Urothelium cell line (cell line): ENCODE measurements at regions not wholly inside any gene's neighbourhood (a gene's known extent, or its start where the extent isn't known, plus 50 kb on each side); places are given as distances from the start of the nearest gene placed in this dataset.

Source experiments
- DNase-seq: peaks from one replicate; pipeline ENCODE4 v3.0.0; 2011; ENCODE audit warnings: low spot score, mixed read lengths
- FAIRE-seq: peaks from 2 replicates; lab custom pipeline; 2011; peaks lifted over from hg19 to GRCh38; lab: Jason Lieb, UNC

DNA sequence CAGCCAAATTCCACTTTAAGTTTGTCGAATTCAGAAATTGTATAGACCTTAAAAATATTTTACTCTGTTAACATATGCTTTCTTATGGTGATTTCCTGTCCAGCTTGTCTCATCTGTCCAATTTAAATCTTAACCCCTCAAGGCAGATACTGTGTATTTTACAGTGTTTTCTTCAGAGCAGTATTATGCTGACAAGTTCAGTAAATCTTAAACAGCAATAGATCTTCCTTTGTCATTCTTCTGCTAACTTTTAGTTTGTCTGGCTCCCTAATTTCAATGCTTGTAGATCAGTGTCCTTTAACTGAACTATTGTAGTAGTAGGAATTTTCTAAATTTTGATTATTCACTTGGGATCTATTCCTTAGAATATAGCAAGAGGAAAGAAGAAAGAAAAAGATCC is 52.8 kb upstream of the MEIS1 start:
- DNase-seq (no peak), FAIRE-seq (no peak)

DNA sequence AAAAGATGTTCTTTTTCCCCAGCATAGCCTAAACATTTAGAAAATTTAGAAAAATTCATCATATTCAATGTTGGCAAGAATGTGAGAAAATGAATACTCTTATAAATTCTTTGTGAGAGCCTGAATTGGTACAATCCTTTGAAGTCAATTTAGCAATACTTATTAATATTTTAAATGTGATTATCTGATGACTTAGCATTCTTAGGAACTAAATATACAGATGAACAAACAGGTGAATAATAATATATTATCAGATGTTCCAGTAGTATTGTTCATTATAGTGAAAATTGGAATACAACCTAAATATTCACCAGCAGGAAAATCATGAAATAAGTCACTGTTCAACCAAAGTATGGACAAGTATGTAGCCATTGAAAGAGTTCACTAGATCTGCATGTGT is 55.5 kb upstream of the MEIS1 start:
- DNase-seq = no peak
- FAIRE-seq = no peak

DNA sequence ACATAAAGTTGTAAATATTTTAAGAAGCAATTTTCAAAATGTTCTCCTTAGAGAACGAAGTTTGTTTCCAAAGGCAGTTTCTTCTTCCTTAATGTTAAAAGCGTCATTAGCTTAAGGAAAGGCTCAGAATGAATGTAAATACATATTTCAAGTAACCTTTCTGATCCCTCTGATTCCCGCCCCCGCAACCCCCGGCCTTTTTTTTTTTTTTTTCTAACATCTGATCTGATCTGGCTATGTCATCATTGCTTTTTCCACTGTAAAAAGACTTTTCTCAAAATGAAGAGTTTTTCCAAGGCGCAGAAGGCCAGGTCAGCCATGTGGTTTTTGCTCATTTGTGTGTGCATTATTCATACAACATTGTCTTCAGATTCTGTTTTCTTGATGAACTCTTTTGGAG is 57.1 kb upstream of the MEIS1 start:
- FAIRE-seq = no peak
- DNase-seq = no peak

DNA sequence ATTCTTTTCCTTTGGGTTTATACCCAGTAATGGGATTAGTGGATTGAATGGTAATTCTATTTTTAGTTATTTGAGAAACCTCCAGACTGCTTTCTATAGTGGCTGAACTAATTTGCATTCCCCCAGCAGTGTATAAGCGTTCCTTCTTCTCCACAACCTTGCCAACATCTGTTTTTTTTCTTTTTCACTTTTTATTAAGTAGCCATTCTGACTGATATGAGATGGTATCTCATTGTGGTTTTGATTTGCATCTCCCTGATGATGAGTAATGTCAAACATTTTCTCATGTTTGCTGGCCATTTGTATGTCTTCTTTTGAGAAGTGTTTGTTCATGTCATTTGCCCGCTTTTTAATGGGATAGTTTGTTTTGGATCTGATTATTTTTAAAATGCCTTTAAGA is 64.1 kb upstream of the MEIS1 start:
- DNase-seq = no peak
- no peak for FAIRE-seq

GRCh38 chr2:66366619-66367018 is 68.3 kb upstream of the MEIS1 start:
- DNase-seq = no peak
- no peak for FAIRE-seq

- DNase-seq (peak; percentile 73), FAIRE-seq (peak; percentile 69)
Measured at GRCh38 chr2:66364495-66365333, 70.2 kb upstream of the MEIS1 start.

GRCh38 chr2:66362701-66363100 is 72.2 kb upstream of the MEIS1 start:
- DNase-seq (no peak), FAIRE-seq (no peak)

DNA sequence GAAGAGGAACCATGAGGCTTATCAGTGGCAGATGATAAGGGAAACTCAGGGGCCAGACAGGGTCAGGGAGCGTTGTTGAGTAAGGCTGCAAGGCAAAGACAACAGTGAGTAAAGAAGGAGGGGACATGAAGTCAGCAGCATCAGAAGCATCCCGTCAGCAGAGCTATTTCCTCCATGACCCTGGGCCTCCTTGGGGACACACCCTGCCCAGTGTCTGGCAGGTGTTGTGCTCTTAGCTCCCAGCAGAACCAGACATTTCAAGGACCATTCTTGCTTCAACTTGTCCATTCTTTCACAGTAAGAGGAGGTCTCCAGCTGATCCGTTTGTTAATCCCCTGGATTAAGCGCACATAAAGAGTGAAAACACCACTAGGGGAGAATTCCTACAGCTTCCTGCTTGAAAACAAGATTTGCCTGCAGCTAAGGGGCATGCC is 88.7 kb upstream of the MEIS1 start:
- DNase-seq (no peak), FAIRE-seq (no peak)

DNA sequence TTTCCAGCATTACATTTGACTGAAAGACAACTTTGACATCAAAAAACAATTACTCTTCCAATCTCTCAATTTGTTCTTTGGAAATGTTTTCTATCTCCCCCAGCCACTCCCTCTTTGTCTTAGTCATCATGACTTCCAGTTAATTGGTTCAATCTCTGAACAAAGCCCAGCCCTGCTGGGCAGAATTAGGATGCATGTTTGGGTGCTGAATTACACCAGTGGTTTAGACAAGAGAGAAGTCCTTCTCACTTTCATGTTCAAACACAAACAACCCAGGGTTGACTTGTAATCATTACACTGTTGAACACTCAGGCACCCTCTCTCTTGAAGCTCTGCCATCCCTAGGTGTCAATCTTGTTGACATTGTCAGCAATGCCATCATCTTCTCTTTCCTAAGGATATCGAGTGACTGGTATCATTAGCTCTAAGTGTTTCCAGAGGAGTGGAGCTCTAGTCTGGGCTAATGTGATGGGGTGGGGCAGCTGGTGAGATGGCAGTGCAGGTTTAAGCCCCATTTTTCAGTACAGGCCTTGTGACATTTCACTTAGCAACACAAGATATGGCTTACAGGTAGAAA is 90.8 kb upstream of the MEIS1 start:
- no peak for DNase-seq
- FAIRE-seq = no peak

GRCh38 chr2:66343259-66343658 is 91.7 kb upstream of the MEIS1 start:
- FAIRE-seq = no peak
- DNase-seq = no peak

DNA sequence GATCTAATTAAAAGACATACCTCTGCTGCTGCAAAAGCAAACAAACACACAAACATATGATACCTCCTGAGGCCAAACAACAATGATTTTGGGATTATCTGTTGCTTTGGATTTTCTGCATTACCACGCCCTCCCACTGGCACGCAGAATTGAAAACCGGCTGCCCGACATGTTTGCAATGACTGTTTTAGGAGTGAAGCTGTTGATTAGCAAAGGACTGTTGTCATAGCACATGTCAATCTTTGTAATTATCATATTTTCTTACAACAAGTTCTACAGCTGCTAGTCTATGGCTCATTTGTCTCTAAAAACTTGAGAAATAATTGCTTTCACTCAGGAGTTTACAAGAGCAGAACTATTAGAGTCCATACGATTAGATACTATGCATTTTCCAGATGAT is 94.4 kb upstream of the MEIS1 start:
- DNase-seq (no peak), FAIRE-seq (no peak)

DNA sequence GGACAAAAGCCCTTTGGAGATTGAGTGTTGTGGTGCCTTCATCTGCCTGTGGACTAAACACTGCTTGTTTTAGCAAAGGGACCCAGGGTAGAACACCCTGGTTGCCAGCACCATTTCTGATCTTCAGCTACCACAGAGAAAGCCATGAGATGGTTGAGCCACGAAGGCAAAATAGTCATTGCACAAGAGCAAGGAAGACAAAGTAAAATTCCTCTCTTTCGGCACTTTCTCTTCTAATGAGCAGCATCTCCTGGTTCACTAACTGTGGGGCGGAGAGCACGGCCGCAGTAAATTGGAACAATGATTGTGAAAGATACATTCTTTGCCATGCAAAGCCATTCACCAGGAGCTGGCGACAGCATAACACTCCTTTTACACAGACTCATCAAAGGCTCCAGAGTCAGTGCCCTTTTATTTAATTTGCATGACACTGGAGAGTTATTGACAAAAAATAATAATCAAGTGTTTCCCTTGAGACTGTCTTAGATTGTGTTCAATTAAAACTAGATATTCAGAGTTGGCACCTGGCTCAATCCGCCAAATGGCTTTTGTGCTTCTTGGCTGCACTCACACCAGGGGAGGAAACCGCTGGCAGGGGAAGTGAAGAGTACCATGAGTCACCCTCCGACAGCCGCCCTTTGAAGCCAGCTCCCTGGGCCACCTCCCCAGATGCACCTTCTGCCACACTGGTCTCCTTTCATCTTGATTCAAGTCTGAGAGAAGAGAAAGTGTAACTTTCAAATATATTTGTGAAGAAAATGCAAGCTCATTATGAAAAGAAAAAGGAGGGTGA is 100.5 kb upstream of the MEIS1 start:
- FAIRE-seq (peak; percentile 90), DNase-seq (peak; percentile 92)

GRCh38 chr2:66331176-66331575 is 103.7 kb upstream of the MEIS1 start:
- DNase-seq (no peak), FAIRE-seq (no peak)

- no peak for DNase-seq
- FAIRE-seq = no peak
Measured at GRCh38 chr2:66329081-66329605, 105.8 kb upstream of the MEIS1 start.

DNA sequence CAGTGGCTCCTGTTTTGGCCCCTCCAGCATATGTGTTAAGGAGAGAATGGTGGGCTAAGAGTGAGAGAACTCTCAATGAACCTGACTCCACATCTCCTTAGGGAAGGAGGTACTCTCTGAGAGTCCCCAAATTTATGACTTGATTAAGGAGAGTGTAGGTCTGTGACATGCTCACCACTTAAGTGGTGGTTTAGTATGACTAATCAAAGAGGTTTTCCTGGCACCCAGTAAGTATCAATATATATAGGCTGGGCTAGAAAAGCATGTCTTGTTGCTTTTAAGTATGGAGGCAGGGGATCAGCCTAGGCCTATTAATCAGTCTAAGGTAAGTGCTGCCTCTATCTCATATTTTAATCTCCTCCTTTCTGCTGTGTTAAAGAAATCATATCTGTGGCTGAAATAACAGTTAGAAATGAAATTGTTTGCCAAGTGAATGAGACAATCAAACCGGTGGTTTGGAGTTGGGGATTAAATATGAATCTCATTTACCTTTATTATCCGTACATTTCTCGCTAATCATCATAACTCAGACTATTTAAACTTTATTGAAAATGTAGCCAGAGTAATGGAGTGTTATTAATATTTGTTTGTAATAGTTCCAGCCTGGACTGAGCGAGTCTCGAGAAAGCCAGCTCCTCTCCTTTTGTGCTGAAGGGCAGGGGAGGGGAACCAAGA is 107.7 kb upstream of the MEIS1 start:
- no peak for DNase-seq
- no peak for FAIRE-seq

DNA sequence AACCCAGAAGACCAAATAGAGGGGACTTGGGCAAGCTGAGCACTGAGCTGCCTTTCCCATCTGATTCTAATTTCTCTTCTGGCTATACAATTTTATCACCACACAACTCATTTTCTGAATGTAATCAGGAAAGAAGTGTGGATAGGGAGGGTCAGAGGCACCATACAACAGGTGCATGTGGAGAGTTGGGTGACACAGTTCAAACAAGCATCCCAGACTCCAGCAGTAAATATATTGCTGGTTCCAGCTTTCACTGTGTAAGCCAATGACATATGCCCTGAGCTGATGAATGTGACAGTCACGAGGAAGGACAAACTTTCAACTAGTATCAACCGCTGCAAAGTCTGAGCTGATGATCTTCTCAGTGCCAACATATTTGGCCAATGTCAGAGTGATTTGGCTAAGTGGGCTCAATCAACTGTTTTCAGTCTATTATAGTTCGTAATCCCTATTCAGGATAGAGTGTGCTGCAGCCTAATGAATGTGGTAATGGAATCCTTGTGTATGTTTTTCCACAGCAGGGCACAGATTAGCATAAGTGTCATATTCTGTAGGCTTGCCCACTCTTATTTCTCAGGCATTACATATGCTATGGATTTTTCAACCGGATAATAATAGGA is 109.9 kb upstream of the MEIS1 start:
- DNase-seq = no peak
- FAIRE-seq = peak; percentile 62

- DNase-seq (no peak), FAIRE-seq (no peak)
Measured at GRCh38 chr2:66324356-66324755, 110.6 kb upstream of the MEIS1 start.

DNA sequence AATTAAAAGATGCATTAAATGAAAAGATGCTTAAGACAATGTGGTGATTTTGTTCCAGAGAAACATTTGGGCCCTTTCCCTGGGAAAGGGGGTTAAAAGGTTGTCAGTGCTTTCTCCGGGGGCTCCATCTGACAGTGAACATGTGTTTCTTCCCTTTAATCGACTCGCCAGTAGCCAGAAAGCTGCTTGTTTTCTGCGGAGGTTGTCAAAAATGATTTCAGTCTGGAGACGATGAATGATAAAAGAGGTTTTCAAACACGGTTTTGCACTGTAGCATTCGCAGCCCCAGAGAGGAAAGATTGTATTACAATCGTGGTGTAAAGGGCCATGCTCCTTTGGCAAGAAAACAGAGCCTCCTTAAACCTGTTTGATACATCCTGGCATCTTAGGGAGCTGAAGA is 111.5 kb upstream of the MEIS1 start:
- DNase-seq (no peak), FAIRE-seq (no peak)

DNA sequence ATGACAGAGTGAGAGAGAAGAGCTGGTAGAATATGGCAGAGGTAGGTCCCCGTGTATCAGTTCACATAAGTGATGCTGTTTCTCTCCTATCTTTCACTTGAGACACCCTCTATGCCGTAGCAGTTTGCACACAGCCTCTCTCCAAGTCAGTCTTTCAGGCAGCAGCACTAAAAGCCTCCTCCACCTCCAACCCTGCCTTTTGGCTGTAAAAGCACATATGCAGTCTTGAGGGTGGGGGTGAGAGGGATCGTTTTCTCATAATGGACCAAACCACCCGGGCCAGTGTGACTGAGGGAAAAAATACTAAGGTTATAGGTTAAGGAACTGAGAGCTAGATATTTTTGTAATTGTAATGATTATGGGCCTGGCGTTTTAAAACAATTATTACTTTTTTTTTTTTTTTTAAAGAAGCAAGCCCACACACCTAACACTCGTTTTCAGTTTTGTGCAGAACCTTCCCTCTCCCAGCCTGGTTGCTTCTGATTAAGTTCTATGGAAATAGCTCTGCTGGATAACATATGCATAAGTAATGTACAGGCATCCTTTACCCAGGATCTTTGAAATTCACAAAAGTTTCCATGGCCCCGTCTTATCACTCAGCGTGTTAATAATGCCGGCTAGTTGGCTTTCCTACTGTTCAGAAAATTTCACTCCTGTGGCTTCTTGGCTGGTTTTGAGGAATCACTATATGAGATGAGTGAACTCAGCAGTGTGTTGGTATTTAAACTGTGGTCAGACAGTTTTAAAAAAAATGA is 112.2 kb upstream of the MEIS1 start:
- FAIRE-seq (no peak), DNase-seq (no peak)

DNA sequence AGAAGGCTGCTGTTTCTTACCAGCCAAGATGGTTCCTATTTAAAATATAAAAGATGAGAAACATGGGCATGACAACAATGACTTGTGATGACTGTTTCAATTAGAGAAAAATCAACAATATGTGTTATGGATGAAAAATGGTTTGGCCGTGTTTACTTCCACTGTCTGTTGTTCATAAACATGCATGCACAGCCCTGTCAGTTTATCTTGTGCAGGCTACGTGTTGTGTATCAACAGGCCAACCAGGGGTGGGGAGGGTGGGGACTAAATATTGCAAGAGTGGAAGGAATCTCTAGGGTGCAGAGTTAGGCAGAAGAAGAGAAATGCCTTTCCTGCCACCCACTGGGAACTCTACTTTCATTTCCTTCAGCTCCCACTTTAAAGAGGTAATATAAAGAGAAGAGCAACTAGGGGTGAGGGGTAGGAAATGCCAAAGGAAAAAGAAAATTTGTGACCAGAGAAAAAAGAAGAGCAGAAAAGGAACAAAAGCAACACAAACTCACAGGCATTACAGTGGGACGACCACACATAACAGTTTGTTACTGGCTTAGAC is 116.8 kb upstream of the MEIS1 start:
- no peak for DNase-seq
- FAIRE-seq = no peak
